Mucosa of descending colon (tissue), 3 donors: ENCODE measurements at regions not wholly inside any gene's neighbourhood (a gene's known extent, or its start where the extent isn't known, plus 50 kb on each side); places are given as distances from the start of the nearest gene placed in this dataset.

Experiments
- ATAC-seq: fragments of 200-7000 bp; cut with Tn5 transposase; one replicate; pipeline ENCODE4 v1.9.1; 2020; ENCODE audit warnings: mild to moderate bottlenecking, moderate library complexity
- DNase-seq, 3 donors: peaks; one replicate each; pipeline ENCODE4 v3.0.0-alpha.2; 2020
- H3K36me3 ChIP-seq: fragments of 200-600 bp; one replicate; pipeline ENCODE4 v1.8.0; 2021; ENCODE audit warnings: low read depth, mild to moderate bottlenecking
- H3K4me1 ChIP-seq: fragments of 200-600 bp; one replicate; pipeline ENCODE4 v1.8.0; 2021; ENCODE audit warnings: low read depth, mild to moderate bottlenecking
- H3K4me3 ChIP-seq: fragments of 200-600 bp; one replicate; pipeline ENCODE4 v1.8.0; 2021; ENCODE audit warnings: mild to moderate bottlenecking
- H3K9me3 ChIP-seq: fragments of 200-600 bp; one replicate; pipeline ENCODE4 v1.8.0; 2021; ENCODE audit warnings: mild to moderate bottlenecking
- intact Hi-C, 2 donors: fragments of 100-400 bp; cut with DNase I in 1 of 2; cut with micrococcal nuclease in 1 of 2; formaldehyde crosslinking; loops; one replicate each; pipeline versions ENCODE4 v1.11.0 to v1.11.1; 2022; cut with DNase I, micrococcal nuclease
- TF ChIP-seq, protein P1 (sequence below): fragments of 200-600 bp; IDR thresholded peaks from one replicate; pipeline ENCODE4 v1.8.0; 2022; ENCODE audit warnings: antibody characterized with exemption, mild to moderate bottlenecking
- donor health status: DM: no; HTN: no; CAD: no; lungs with moderate emphysema.
- donor health status: DM: no; HTN: no; CAD: no.
- donor health status: DM: no; HTN: yes; CAD: no.

DNA sequence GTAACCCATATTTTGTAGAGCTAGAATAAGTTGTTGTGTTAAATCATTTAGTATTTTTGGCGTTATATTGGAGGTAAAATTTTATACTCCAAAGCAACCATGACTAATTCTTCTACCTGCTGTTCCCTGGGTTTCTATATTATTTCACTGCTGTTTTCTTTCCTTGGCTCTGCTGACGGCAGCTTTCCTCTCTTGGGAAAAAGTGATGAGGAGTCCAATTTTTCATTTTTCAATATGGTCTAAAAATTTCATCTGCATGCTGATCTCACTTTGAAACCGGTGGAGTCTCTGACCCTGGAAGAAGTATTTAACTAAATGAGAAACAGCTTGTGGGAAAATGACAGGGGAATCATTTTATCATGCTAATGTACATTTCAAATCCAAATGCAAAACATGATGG is 110.2 kb downstream of the IFI44 start:
- intact Hi-C loops: no loop called here
- H3K9me3 ChIP-seq: no peaks in the 10 kb centered on the region
- ATAC-seq: no peak
- DNase-seq: no peak
- H3K4me1 ChIP-seq: no peaks in the 10 kb centered on the region
- no peak overlapping the region for H3K4me3 ChIP-seq
- no peaks in the 10 kb centered on the region for H3K36me3 ChIP-seq
- TF ChIP-seq, protein P1, sequence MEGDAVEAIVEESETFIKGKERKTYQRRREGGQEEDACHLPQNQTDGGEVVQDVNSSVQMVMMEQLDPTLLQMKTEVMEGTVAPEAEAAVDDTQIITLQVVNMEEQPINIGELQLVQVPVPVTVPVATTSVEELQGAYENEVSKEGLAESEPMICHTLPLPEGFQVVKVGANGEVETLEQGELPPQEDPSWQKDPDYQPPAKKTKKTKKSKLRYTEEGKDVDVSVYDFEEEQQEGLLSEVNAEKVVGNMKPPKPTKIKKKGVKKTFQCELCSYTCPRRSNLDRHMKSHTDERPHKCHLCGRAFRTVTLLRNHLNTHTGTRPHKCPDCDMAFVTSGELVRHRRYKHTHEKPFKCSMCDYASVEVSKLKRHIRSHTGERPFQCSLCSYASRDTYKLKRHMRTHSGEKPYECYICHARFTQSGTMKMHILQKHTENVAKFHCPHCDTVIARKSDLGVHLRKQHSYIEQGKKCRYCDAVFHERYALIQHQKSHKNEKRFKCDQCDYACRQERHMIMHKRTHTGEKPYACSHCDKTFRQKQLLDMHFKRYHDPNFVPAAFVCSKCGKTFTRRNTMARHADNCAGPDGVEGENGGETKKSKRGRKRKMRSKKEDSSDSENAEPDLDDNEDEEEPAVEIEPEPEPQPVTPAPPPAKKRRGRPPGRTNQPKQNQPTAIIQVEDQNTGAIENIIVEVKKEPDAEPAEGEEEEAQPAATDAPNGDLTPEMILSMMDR: no peak

DNA sequence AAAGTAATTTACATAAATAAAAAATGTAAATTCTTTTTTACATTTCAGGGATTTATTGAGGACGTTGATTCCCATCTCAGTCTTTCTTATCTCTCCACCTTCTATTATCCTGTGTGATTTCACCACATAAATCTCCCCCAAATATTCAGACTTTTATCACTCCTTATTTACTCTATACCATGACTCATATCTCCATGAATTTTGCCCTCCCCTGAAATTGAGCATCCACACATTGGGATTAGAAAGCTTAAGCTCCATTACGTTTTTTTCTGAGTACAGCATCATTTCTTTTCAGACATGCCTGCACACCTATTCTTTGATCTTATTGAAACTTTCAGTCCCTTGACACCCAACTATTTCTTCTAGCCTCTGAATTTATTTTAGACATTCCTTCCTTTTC is 111.2 kb downstream of the IFI44 start:
- Histone ChIP-seq H3K9me3 (no peaks in the 10 kb centered on the region), H3K36me3 (no peaks in the 10 kb centered on the region), H3K4me3 (no peak overlapping the region), H3K4me1 (no peaks in the 10 kb centered on the region)
- TF ChIP-seq, protein P1: no peak
- intact Hi-C loops: no loop called here
- no peak for DNase-seq
- ATAC-seq: no peak

DNA sequence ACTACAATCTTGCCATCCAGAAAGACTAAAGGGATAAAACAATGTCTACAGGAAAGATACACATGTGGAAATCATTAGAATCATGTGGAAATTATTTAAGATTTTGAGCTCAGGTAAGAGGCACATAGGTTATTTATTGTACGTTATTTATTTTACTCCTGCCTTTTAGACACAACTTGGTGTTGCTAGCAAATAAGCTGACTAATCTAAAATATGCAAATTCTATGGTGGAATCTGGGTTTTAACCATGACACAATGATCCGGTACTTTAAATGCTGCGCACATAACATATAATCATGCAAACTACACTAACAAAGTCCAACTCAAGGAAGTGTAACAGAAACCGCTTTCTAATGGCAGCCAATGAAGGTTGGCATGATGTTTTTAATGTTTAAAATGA is 112.5 kb downstream of the IFI44 start:
- H3K9me3 ChIP-seq: no peaks in the 10 kb centered on the region
- H3K4me1 ChIP-seq: no peaks in the 10 kb centered on the region
- TF ChIP-seq, protein P1: no peak
- no peaks in the 10 kb centered on the region for H3K36me3 ChIP-seq
- no peak for DNase-seq
- no peak overlapping the region for H3K4me3 ChIP-seq
- ATAC-seq: no peak
- intact Hi-C loops: no loop called here

DNA sequence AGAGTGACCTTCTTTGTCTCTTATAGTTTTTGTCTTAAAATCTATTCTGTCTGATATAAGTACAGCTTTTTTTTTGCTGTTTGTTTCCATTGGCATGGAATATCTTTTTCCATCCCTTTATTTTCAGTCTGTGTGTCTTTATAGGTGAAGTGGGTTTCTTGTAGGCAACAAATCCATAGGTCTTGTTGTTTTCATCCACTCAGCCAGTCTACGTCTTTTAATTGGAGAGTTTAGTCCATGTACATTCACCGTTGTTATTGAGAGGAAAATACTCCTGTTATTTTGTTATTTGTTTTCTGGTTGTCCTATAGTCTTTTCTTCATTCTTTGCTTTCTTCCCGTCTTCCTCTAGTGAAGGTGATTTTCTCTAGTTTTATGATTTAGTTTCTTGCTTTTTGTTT is 115.9 kb downstream of the IFI44 start:
- DNase-seq: no peak
- Histone ChIP-seq H3K9me3 (no peaks in the 10 kb centered on the region), H3K4me3 (no peak overlapping the region), H3K4me1 (no peaks in the 10 kb centered on the region), H3K36me3 (no peaks in the 10 kb centered on the region)
- ATAC-seq: no peak
- intact Hi-C loops: no loop called here
- TF ChIP-seq, protein P1: no peak

DNA sequence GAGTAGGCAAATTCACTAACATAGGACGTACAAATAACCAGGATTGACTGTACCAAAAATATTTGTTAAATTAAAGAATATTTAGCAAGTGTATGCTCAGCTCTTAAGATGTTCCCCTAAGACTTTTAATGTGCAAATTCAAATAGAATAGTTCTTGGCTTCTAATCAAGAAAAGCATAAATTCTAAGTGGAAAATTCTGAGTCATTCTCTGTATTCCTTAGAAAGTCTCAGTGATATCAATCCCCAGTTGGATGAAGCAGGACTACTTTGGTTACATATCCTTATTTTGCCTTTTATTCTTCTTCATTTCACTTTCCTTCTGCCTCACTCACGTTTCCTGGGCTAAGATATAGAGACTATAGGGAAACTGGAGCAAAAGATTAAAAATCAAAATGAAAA is 130.2 kb downstream of the IFI44 start:
- Histone ChIP-seq H3K36me3 (no peaks in the 10 kb centered on the region), H3K4me3 (no peak overlapping the region), H3K9me3 (no peaks in the 10 kb centered on the region), H3K4me1 (no peaks in the 10 kb centered on the region)
- no peak for DNase-seq
- TF ChIP-seq, protein P1: no peak
- intact Hi-C loops: no loop called here
- ATAC-seq: no peak

DNA sequence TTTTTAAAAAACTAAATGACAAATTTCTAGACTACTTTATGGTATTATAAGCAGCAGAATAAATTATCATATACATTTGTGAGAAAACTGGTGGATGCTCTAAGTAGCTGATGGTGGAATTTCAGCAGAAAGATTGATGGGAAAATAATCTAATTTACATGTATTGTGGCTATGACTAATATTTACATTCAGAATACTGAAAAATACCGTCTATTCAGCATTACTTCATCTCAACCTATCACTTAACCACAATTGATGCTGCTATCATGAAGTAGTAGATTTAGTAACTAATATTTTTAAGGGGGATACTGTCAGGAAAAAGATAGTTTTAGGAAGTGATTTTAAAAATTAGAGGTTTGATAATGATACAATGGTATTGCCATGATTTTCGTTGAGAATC is 137.9 kb downstream of the IFI44 start:
- ATAC-seq (no peak), DNase-seq (no peak)
- TF ChIP-seq, protein P1: no peak
- H3K4me3 ChIP-seq: no peak overlapping the region
- no peaks in the 10 kb centered on the region for H3K4me1 ChIP-seq
- intact Hi-C loops: no loop called here
- H3K9me3 ChIP-seq: no peaks in the 10 kb centered on the region
- no peaks in the 10 kb centered on the region for H3K36me3 ChIP-seq
